Astrocyte (in vitro differentiated cells and primary cell): ENCODE measurements at regions not wholly inside any gene's neighbourhood (a gene's known extent, or its start where the extent isn't known, plus 50 kb on each side); places are given as distances from the start of the nearest gene placed in this dataset.

ENCODE experiments used
- CTCF ChIP-seq: IDR thresholded peaks from 2 replicates; pipeline ENCODE4 v1.5.1; 2011; ENCODE audit warnings: low read depth, mild to moderate bottlenecking, inconsistent platforms, low read length, moderate library complexity; ENCODE audit not compliant: insufficient read depth
- EZH2 ChIP-seq: IDR thresholded peaks from 2 replicates; pipeline ENCODE4 v1.6.1; 2012; ENCODE audit warnings: mild to moderate bottlenecking, low read length, inconsistent platforms; ENCODE audit not compliant: insufficient read depth

GRCh38 chr2:215745331-215745730 lies 268.0 kb downstream of the MREG start:
- TF ChIP-seq CTCF (no peak), EZH2 (no peak)
